ENCODE measurements at regions not wholly inside any gene's neighbourhood (a gene's known extent, or its start where the extent isn't known, plus 50 kb on each side); places are given as distances from the start of the nearest gene placed in this dataset.

- TF ChIP-seq, protein P1, sequence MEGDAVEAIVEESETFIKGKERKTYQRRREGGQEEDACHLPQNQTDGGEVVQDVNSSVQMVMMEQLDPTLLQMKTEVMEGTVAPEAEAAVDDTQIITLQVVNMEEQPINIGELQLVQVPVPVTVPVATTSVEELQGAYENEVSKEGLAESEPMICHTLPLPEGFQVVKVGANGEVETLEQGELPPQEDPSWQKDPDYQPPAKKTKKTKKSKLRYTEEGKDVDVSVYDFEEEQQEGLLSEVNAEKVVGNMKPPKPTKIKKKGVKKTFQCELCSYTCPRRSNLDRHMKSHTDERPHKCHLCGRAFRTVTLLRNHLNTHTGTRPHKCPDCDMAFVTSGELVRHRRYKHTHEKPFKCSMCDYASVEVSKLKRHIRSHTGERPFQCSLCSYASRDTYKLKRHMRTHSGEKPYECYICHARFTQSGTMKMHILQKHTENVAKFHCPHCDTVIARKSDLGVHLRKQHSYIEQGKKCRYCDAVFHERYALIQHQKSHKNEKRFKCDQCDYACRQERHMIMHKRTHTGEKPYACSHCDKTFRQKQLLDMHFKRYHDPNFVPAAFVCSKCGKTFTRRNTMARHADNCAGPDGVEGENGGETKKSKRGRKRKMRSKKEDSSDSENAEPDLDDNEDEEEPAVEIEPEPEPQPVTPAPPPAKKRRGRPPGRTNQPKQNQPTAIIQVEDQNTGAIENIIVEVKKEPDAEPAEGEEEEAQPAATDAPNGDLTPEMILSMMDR (IDR thresholded peaks at IDR 0.05): no peak
- no peak for TF ChIP-seq POLR2A (IDR thresholded peaks at IDR 0.05)
Observed at GRCh38 chr1:174105086-174105485, 54.2 kb upstream of the RABGAP1L start.

Measured in body of pancreas (tissue), 4 donors.